Kidney capillary endothelial cell (primary cell): ENCODE measurements at regions not wholly inside any gene's neighbourhood (a gene's known extent, or its start where the extent isn't known, plus 50 kb on each side); places are given as distances from the start of the nearest gene placed in this dataset.

Experiments
- DNase-seq: peaks from one replicate; pipeline ENCODE4 v3.0.0-alpha.2; 2018; ENCODE audit warnings: low spot score

GRCh38 chr16:74094962-74095361 lies 201.7 kb upstream of the PSMD7 start:
- DNase-seq: no peak

- DNase-seq: no peak
These were observed 202.1 kb upstream of the PSMD7 start for GRCh38 chr16:74094514-74094913.

GRCh38 chr16:74092336-74092735 lies 204.3 kb upstream of the PSMD7 start:
- DNase-seq: no peak

- no peak for DNase-seq
These were observed 205.7 kb upstream of the PSMD7 start for GRCh38 chr16:74090871-74091270.

- no peak for DNase-seq
These were observed 213.1 kb upstream of the PSMD7 start for GRCh38 chr16:74083541-74083940.

- DNase-seq: no peak
These were observed 216.3 kb upstream of the PSMD7 start for GRCh38 chr16:74080311-74080710.

GRCh38 chr16:74079232-74079586 lies 217.4 kb upstream of the PSMD7 start:
- DNase-seq: no peak

GRCh38 chr16:74078511-74079231 lies 217.9 kb upstream of the PSMD7 start:
- DNase-seq: no peak

GRCh38 chr16:74076568-74076967 lies 220.0 kb upstream of the PSMD7 start:
- DNase-seq: no peak

- DNase-seq: no peak
These were observed 221.2 kb upstream of the PSMD7 start for GRCh38 chr16:74075393-74075792.

- DNase-seq: no peak
These were observed 223.2 kb upstream of the PSMD7 start for GRCh38 chr16:74073456-74073855.

- no peak for DNase-seq
These were observed 224.5 kb upstream of the PSMD7 start for GRCh38 chr16:74071996-74072535.

GRCh38 chr16:74070237-74070636 lies 226.4 kb upstream of the PSMD7 start:
- DNase-seq: no peak

GRCh38 chr16:74064120-74064735 lies 232.4 kb upstream of the PSMD7 start:
- DNase-seq: no peak

- DNase-seq: no peak
These were observed 242.8 kb upstream of the PSMD7 start for GRCh38 chr16:74053826-74054225.

GRCh38 chr16:74053312-74053711 lies 243.3 kb upstream of the PSMD7 start:
- no peak for DNase-seq

GRCh38 chr16:74052016-74052415 lies 244.6 kb upstream of the PSMD7 start:
- DNase-seq: no peak

- no peak for DNase-seq
These were observed 247.6 kb upstream of the PSMD7 start for GRCh38 chr16:74049027-74049426.

- no peak for DNase-seq
These were observed 250.1 kb upstream of the PSMD7 start for GRCh38 chr16:74046524-74046923.

- DNase-seq: no peak
These were observed 251.1 kb upstream of the PSMD7 start for GRCh38 chr16:74045513-74045912.

GRCh38 chr16:74035816-74036215 lies 260.8 kb upstream of the PSMD7 start:
- no peak for DNase-seq

GRCh38 chr16:74034862-74035261 lies 261.8 kb upstream of the PSMD7 start:
- DNase-seq: peak; percentile 8

- no peak for DNase-seq
These were observed 262.4 kb upstream of the PSMD7 start for GRCh38 chr16:74034200-74034599.
